ENCODE measurements at regions not wholly inside any gene's neighbourhood (a gene's known extent, or its start where the extent isn't known, plus 50 kb on each side); places are given as distances from the start of the nearest gene placed in this dataset.

- TF ChIP-seq CTCF (IDR thresholded peaks at IDR 0.05), result no peak
- no peak for TF ChIP-seq REST (IDR thresholded peaks at IDR 0.05; ENCODE audit: insufficient read depth in 1 of 2, low read depth in 2 of 2, low read length in 1 of 2)
- no peak for TF ChIP-seq TCF7L2 (IDR thresholded peaks at IDR 0.05; ENCODE audit: low read depth, low read length)
- no peak for TF ChIP-seq POLR2AphosphoS5 (IDR thresholded peaks at IDR 0.05; ENCODE audit: low read depth, low read length)
- no peak for TF ChIP-seq SIN3A (IDR thresholded peaks at IDR 0.05; ENCODE audit: borderline replicate concordance, insufficient read depth, low read depth, low read length)
These were observed 323.1 kb downstream of the PCDH18 start for GRCh38 chr4:137209240-137209639.

Measured in Panc1 (cell line).